HG03139 (cell line): ENCODE measurements at regions not wholly inside any gene's neighbourhood (a gene's known extent, or its start where the extent isn't known, plus 50 kb on each side); places are given as distances from the start of the nearest gene placed in this dataset.

Experiments
- ATAC-seq: cut with Tn5 transposase; IDR thresholded peaks from one replicate; pipeline ENCODE4 v1.9.1; 2021; ENCODE audit not compliant: unreplicated experiment

DNA sequence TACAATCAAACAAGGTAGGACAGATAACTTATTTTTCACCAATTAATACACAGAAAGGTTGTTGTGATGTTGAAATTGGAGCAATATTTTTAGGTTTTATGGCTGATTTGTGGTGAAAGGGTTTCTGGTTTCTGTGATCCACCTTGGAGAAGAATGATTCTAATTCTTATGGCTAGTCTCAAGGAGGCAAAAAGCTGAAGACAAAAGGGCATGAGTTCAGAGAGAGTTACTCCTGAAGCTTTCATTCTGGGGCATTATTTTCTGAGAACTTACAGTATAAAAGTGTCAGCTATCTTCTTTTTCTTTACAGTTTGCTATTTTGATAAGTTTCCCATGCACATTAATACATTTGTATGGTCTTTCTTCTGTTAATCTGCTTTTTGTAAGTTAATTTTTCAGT lies 372.4 kb upstream of the CCDC179 start:
- ATAC-seq: no peak

DNA sequence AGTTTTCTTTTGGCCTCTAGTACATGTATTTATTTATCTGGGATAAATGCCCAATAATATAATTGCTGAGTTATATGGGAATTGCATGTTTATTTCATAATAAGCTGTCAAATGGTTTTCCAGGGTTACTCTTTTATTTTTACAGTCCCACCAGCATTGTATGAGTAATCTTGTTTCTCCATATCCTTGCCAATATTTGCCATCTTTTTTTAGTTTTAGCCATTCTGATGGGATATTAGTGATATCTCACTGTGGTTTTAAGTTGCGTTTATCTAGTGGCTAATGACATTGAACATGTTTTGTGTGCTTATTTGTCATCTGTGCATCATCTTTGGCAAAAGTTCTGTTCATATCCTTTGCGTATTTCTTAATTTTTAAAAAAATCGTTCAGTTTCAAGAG lies 372.8 kb upstream of the CCDC179 start:
- ATAC-seq: no peak

DNA sequence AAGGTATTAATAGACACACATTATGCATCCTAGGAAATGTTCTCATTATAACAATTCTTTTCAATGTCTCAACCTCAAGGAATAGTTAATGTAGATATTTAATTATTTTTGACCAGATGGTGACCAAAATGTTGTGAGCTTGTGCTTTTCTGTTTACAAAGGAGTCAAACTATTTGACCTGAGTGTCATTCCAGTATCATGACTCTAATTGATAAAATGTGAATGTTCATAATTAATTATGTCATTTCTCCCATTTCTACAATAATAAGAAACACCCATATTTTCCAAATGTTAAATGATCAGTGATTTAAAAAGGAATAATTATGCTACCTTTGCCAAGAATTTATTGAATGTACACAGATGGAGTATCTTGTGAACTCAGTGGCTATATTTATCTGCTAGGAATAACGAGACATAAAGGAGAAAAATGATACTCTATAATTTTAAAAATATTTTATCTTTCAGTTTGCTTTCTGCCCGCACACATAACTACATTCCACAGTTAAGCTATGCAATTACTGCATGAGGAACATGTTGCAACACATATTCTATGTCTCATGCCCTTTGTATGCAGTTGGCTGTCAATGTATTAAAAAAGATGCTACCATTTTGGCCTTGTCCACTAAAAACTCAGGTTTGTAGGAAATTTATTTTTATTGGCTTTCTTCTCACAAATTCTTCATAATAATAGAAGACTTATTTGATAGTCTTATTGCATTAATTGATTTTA lies 376.7 kb upstream of the CCDC179 start:
- no peak for ATAC-seq

DNA sequence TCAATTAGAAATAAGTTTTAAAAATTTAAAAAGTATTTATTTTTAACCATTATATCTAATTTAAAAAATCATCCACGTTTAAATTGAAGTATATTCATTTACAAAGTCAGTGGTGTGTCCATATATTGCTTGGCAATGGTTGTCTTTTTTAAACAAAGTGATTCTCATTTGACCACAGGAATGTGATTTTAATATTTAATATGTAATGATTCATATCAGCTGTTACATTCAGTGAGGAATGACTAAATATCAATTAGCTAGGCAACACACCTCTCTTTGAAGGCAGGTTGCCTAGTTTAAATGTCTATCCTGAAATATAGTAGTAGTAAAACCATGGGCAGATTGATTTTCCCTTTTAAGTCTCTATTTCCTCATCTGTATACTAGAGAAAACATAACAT lies 392.2 kb upstream of the CCDC179 start:
- ATAC-seq: no peak

DNA sequence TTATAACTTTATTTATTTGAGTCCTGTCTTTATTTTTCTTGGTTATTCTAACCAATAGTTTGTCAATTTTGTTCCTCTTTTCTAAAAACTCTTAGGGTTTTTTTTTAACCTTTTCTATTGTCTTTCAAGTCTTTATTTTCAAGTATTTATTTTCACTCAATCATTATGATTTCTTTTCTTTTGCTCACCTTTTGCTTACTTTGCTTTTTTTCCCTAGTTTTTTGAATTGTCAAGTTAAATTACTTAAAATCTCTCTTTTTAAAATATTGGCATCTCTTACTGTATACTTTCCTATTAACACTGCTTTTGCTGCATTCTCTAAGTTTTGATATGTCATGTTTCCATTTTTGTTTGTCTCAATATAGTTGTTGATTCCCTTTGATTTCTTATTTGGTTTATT lies 396.8 kb upstream of the CCDC179 start:
- no peak for ATAC-seq

DNA sequence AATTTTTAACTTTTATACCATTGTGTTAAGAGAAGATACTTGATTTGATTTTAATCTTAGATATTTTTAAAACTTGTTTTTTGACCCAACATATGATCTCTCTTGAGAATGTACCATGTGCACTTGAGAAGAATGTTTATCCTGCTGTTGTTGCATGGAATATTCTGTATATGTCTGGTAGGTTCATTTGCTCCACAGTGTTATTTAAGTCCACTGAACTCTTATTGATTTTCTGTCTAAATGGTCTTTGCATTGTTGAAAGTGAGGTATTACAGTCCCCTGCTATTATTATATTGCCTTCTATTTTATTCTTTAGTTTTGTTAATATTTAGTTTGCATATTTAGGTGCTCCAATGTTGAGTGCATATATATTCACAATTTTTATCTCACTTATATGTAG lies 397.3 kb upstream of the CCDC179 start:
- no peak for ATAC-seq

DNA sequence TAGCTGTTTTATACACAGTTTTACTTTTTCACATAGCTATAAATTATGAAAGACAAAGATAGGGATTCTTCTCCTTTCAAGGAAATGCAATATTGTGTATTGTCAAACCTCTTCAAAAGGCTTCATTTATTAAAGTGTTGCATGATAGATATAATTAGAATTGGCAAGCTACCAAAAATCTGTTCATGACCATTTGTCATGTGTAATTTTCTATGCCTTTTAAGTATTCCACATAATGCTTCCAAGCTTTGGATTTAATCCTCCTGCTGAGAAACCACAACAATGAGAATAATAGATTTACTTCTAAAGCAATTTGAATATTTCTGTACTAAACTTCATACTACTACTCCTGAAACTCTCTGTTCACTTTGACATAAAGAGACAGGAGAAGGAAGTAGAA lies 403.2 kb upstream of the CCDC179 start:
- ATAC-seq: no peak

DNA sequence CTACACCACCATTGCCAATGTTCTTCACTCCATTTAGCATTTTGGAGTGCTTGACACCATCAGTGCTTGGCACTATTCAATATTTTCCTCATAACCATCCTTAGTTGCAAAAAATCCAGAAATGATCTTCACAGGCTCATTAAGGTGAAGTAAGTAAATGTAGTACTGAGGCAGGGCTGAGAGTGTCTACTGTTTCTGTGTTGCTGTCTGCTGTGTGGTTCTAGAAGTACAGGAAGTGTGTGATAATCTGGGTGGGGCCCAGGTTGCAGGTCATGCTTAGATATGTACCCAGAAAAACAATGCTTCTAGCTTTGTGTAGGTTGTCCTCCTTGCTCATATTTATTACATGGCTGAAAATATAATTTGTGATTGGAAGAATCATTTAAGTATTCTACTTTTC lies 411.8 kb upstream of the CCDC179 start:
- ATAC-seq: no peak

DNA sequence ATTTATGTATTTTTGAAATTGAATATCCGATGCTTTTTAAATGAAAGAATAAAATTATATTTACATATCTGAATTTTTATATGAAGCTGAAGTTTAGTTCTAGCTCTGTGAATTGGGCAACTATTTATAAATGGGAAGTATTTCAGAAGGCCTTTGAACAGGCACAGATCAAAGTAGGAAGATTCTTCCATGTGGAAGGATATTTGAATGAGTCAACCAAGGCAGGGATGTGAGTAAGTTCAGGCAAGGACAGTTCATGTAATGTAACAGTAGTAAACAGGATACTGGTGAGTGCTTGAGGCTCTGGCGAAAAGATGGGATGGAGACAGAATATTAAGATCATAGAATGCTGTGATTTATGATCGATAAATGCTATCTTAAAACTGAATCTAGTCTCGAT lies 417.8 kb upstream of the CCDC179 start:
- no peak for ATAC-seq

DNA sequence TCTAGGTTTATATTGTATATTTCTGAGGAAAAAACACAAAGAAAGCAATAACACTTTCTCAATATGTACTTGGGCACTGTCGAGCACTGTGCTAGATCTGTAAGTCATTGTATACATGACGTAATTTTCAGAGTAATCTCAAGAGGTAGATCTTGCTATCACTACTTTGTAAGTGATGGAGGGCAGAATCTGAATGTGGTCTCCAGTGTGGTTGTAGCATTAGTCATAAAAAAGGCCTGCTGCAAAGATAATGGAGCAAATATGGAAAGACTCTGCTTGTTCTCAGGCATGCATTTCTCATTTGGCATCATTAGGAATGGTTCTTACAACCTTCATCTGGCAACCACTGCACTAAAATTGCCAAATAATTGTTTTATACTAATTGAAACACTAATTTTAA lies 419.8 kb upstream of the CCDC179 start:
- no peak for ATAC-seq

DNA sequence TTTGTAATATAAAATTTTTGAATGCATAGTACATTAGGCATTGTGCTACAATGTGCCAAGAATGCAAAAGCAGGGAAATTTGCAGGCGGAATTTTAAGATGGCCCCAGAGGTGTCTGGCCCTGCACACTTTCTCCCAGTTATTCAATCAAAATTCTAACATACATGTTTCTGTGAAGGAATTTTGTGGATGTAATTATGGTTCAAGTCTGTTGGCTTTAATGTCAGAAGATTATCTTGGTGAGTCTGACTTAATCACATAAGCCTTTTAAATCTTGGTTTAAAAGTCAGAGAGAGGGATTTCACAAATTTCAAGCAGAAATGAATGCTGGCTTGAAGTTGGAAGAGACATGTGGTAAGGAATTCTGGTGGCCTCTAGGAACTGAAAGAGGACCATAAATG lies 423.4 kb upstream of the CCDC179 start:
- no peak for ATAC-seq

DNA sequence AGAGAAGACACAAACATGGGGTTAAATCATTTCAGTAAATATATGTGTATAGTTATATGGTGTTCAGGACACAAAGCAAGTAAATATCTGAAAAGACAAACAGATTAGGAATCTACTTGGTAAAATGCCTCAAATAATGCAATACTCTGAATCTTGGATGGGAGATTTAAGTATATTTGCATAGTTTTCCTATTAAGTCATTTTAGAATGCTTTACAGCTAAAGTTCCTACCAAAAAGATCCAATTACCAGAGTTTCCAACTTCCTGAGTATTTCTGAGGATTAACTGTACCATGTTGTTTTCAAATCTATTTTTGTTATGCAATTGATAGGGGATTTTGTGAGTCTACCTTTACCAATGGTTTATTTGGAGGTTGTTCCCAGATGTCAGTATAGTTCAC lies 424.4 kb upstream of the CCDC179 start:
- ATAC-seq: no peak

DNA sequence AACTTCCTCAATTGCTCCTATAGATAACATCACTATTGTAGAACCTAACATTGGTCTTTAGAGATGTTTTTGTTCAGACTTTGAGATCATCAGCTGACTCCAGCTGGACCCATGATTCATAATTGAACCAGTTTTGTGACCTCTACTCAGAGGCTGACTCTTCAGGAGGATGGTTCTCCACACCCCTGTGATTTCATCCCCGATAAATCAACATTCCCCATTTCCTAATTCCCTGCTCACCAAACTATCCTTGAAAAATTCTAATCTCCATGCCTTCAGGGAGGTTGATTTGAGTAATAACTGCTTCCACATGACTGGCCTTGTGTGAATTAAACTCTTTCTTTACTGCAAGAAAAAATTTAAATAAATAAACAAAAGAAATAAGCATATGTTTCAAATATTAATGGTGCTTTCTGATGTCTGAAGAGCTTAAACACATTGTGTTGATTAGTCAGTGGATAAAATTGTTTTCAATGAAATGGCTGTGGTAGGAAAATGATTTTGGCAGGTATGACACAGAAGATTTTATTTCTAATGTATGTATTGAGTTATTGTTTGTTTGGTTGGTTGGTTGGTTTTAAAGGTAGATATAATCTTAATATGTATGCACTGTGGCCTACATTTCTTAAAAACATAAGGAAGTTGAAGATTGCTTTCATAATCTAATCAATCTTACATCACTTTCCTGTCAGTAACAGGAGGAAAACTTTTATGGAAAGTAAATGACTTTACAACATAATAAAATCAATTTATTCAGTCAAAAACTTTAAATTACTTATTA lies 427.9 kb upstream of the CCDC179 start:
- no peak for ATAC-seq

DNA sequence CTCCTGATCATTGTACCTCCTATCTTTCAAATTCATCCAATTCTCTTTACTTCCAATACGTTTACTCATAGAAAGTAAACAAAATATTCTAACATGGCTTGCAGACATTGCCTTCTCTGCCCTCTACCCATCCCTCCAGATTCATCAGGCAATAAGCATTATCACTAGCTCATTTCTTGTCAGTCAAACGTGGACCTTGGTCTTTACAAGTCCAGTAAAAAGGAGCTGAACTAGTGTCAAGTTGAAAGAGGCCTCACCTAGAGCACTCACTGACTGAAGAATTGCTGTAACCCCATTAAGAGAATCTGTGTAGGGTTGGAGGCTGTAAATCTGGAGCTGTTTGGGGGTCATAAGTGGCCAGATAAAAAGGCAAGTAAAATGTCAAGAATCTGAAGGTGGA lies 435.0 kb upstream of the CCDC179 start:
- no peak for ATAC-seq

DNA sequence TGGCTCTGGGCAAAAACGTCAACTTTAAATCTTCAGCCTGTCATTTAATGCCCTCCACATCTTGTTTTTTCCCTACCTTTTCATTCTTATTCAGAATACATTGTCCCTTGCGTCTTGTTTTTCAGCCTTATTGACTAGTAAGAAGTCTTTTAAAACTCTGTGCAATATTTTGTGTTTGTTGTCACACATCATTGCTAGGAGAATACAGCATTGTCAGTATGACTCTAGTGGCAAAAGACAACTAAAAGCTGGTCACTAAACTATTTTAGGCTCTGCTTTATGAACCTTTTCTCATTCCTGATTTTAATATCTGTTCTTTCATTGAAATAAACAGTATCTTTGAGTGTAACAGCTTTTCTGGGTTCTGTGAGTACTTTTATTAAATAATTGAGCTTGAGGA lies 447.8 kb upstream of the CCDC179 start:
- no peak for ATAC-seq

DNA sequence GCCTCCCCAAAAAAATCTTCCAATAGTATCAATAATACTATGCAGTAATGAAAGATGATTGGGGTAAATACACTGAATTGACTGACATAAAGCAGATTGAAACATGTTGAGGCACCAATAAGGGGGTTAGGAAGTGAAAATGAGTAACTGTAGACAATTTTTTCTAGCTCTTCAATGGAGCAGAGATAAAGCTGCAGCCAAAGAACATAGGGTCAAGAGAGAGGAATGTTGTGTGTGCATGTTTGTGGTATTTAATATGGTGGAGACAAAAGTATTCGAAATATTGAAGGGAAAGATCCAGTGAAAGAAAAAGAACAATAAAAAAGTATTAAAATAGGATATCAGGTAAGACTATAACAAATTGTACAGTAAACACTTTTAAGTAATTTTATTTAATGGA lies 450.0 kb upstream of the CCDC179 start:
- ATAC-seq: no peak

DNA sequence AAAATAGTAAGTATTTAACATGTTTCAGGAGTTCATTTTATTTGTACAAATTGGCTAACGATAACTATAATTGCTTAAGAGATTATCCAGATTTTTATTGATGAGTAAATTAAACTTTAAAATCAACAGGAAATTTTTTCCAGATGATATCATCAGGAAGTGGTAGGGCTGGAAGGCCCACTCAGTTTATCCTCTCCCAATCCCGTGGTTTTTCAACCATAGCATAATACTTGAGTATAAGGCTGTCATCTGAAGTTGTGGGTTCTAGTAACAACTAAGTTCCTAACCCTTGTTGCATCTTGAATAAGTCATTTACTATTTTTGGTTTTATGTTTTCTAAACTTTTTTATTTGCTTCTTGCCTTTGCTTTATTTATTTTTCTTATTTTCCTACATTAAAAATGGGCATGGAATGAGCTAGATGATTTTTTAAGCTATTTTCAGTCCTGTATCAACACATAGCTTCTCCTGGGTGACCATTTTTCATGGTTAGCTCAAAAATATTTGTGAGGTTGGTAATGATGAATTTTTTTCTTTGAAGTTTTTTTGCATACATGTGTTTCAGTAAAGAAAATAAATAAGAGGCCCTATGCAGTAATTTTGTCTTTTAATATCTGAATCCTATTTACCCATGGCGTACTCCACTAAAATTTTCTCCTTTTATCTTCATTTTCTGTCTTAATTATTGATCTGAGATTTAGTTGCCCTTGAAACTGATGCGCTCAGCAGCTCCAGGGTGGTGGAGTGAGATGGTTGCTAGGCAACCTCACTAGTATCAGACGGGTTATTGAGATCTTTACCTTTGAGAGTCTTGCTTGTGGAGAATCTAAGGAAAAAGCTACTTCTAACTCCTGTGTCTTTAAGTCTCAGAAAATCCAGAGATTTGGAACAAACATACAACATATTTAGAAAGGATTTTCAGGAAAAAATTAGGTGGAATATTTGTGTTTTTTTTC lies 452.0 kb upstream of the CCDC179 start:
- no peak for ATAC-seq

DNA sequence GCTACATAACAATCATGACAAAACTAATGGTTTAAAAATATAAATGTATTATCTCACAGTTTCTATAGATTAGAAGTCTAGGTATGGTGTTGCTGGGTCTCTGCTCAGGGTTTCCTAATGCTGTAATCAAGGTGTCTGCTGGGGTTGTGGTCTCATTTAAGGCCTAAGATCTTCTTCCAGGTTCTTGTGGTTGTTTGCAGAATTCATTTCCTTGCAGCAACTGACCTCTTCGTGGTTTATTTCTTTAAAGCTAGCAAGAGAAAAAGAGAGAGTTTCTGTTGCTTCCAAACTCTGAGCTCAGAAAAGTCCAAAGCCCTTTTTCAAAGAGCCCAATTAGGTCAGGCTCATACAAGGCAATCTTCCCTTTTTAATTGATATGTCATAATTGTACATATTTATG lies 452.7 kb upstream of the CCDC179 start:
- ATAC-seq: no peak

DNA sequence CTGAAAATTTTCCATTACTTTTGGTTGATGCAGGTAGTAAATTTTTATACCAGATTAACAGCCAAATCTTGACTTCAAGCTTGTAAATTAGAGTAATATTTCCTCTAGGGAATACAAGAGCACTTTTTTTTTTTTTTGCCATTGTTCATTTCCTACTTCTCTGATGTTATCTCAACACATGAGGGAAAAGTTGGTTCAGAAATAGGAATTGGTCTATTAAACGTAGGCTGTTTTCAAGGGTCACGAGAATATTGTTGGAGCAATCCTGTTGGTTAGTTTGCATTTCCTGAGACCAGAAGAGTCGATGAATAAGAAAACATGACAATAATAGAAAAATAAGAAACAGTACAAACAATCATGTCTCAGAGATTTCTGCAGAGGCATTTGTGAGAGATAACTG lies 453.9 kb upstream of the CCDC179 start:
- no peak for ATAC-seq

DNA sequence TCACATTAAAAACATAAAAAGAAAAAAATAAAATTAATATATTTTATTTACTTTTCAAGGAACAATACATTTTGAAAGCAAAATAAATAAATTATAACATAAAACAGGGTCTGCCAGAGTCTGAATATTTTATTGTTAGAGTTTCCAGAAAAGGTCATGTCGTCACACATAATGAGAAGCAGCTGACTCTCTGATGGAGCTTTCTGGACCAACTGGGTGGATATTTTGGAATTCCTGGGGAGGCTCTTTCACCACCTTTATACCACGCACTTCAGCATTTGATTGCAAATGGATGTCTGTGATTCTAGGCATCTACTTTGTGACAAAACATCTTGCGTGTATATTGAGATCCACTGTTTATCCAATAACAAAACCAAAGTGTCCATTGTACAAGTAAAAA lies 455.0 kb upstream of the CCDC179 start:
- ATAC-seq: no peak

DNA sequence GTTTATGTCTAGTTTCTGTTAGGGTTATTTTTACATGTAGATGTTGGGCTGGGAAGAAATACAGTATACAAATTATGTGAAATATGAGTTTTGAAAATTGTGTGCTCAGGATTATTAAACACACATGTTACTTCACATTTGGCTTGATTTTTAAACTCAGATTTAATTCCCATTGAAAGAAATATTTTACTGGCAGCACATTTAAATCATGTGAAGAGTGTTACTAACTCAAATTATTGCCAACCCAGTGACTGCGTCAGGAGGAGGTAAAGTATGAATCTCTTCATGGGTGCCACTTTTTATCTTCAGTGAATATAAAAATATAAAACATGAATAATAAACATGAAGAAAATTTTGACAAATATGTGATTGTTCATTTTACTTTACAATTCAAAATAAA lies 457.5 kb upstream of the CCDC179 start:
- ATAC-seq: no peak

DNA sequence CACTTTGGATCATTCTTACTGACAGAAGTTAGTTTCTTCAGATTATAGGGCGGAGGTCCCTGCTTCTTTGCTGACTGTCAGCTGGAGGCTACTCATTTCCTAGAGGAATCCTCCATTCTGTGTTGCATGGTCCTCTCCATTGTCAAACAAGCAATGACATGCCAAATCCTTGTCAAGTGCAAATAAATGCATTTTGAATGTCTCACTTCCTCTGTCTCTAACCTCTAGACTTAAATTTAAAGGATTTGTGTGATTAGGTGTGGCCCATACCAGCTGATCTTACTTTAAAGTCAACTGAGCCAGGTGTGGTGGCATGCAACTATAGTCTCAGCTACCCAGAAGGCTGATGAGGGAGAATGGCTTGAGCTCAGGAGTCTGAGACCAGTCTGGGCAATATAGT lies 458.4 kb upstream of the CCDC179 start:
- ATAC-seq: no peak
